GM18511 (cell line): ENCODE measurements at regions not wholly inside any gene's neighbourhood (a gene's known extent, or its start where the extent isn't known, plus 50 kb on each side); places are given as distances from the start of the nearest gene placed in this dataset.

Source experiments
- ATAC-seq: cut with Tn5 transposase; IDR thresholded peaks from one replicate; pipeline ENCODE4 v1.9.1; 2021; ENCODE audit warnings: mild to moderate bottlenecking, moderate library complexity; ENCODE audit not compliant: unreplicated experiment

GRCh38 chr17:15177343-15177742 is 87.8 kb downstream of the PMP22 start:
- ATAC-seq: no peak

- no peak for ATAC-seq
Observed at GRCh38 chr17:15175356-15175755, 89.8 kb downstream of the PMP22 start.

- ATAC-seq: no peak
Observed at GRCh38 chr17:15171167-15172047, 93.7 kb downstream of the PMP22 start.

GRCh38 chr17:15169676-15170075 is 95.5 kb downstream of the PMP22 start:
- ATAC-seq: no peak

- ATAC-seq: no peak
Observed at GRCh38 chr17:15168379-15168778, 96.7 kb downstream of the PMP22 start.

GRCh38 chr17:15161395-15161794 is 103.7 kb downstream of the PMP22 start:
- no peak for ATAC-seq

GRCh38 chr17:15157051-15157450 is 108.1 kb downstream of the PMP22 start:
- no peak for ATAC-seq

- no peak for ATAC-seq
Observed at GRCh38 chr17:15154618-15155017, 110.5 kb downstream of the PMP22 start.

- ATAC-seq: no peak
Observed at GRCh38 chr17:15145621-15146020, 119.5 kb downstream of the PMP22 start.

GRCh38 chr17:15143524-15143923 is 121.6 kb downstream of the PMP22 start:
- no peak for ATAC-seq

GRCh38 chr17:15134363-15134762 is 130.8 kb downstream of the PMP22 start:
- ATAC-seq: no peak

- no peak for ATAC-seq
Observed at GRCh38 chr17:15133826-15134225, 131.3 kb downstream of the PMP22 start.

- ATAC-seq: no peak
Observed at GRCh38 chr17:15133143-15133542, 132.0 kb downstream of the PMP22 start.

GRCh38 chr17:15130426-15130825 is 134.7 kb downstream of the PMP22 start:
- ATAC-seq: no peak

- no peak for ATAC-seq
Observed at GRCh38 chr17:15129986-15130385, 135.1 kb downstream of the PMP22 start.

- ATAC-seq: no peak
Observed at GRCh38 chr17:15124746-15125145, 140.4 kb downstream of the PMP22 start.

- no peak for ATAC-seq
Observed at GRCh38 chr17:15124264-15124595, 140.9 kb downstream of the PMP22 start.

- no peak for ATAC-seq
Observed at GRCh38 chr17:15123593-15124263, 141.4 kb downstream of the PMP22 start.

GRCh38 chr17:15122857-15123256 is 142.3 kb downstream of the PMP22 start:
- no peak for ATAC-seq

- no peak for ATAC-seq
Observed at GRCh38 chr17:15121426-15121825, 143.7 kb downstream of the PMP22 start.

GRCh38 chr17:15119968-15120367 is 145.2 kb downstream of the PMP22 start:
- ATAC-seq: no peak

GRCh38 chr17:15117239-15117638 is 147.9 kb downstream of the PMP22 start:
- ATAC-seq: no peak
